ENCODE measurements at regions not wholly inside any gene's neighbourhood (a gene's known extent, or its start where the extent isn't known, plus 50 kb on each side); places are given as distances from the start of the nearest gene placed in this dataset.

DNA sequence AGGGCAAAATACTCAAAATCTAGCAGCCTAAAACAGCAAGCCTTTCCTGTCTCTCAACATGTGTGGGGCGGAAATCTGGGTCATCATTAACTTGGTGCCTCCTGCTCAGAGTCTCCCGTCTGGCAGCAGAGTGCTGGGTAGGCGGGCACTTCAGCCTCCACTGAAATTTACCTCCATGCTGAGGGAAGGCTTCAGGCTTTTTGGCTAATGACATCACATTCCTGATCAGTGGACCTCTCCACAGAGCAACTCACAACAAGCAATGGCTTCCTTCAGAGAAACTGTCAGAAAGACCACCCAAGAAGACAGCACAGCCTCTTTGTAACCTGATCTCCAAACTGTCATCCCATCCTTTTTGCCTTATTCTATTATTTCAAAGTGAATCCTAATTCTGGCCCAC, 1109.0 kb downstream of the UQCRFS1 start:
- TF ChIP-seq FOXA1 (IDR thresholded peaks at IDR 0.05) = no peak
- TF ChIP-seq L3MBTL2 (conservative IDR thresholded peaks at IDR 0.05) = no peak
- TF ChIP-seq ZNF384 (IDR thresholded peaks at IDR 0.05) = no peak
- no peak for TF ChIP-seq SUZ12 (IDR thresholded peaks at IDR 0.05)
- no peak for TF ChIP-seq FOXK2 (IDR thresholded peaks at IDR 0.05)
- no peak for TF ChIP-seq BHLHE40 (IDR thresholded peaks at IDR 0.05; ENCODE audit: borderline replicate concordance)
- TF ChIP-seq ELF4 (IDR thresholded peaks at IDR 0.05) = no peak
